GM20431 (cell line): ENCODE measurements at regions not wholly inside any gene's neighbourhood (a gene's known extent, or its start where the extent isn't known, plus 50 kb on each side); places are given as distances from the start of the nearest gene placed in this dataset.

Source experiments
- in situ Hi-C: fragments of 300-500 bp; cut with MseI, MboI; formaldehyde crosslinking; loops from one replicate; pipeline ENCODE4 v1.15.0; 2020; ENCODE audit warnings: low sequenced_read_pairs; ENCODE audit not compliant: unreplicated experiment

DNA sequence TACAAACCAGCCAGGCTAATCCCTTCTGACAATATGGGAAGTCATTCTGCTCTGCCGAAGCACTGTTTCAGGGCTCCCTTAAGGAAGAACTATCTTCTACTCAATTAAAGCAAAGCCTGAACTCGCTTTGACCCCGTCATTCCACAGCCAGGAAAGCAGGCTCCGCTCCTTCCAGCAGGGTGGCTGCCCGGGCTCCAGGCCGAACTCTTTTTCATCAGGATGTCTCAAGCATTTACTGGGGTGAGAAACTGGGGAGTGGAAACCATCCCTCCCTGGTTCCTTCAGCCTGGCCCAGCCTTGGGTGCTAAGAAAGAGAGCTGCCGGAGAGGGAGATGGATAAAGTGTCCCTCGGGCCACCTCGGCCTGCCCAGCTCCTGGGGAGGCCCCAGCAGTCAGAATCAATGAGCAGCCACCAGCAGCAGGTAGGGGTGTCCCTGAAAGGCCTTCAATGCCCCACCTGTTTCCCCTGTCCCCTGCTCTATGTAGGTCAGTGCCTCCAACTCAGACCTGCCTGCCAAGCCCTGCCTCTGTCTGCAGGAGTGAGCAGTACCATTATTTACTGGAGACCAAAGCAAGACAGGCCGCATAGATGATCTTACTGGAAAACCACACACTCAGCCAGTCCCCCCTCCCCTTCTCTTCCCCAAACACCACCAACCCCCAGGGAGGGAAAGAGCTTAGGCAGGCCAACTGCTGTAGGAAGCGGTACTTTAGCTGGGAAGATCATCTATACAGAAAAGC lies 225.6 kb upstream of the TLE3 start:
- in situ Hi-C loops, result no loop called here

DNA sequence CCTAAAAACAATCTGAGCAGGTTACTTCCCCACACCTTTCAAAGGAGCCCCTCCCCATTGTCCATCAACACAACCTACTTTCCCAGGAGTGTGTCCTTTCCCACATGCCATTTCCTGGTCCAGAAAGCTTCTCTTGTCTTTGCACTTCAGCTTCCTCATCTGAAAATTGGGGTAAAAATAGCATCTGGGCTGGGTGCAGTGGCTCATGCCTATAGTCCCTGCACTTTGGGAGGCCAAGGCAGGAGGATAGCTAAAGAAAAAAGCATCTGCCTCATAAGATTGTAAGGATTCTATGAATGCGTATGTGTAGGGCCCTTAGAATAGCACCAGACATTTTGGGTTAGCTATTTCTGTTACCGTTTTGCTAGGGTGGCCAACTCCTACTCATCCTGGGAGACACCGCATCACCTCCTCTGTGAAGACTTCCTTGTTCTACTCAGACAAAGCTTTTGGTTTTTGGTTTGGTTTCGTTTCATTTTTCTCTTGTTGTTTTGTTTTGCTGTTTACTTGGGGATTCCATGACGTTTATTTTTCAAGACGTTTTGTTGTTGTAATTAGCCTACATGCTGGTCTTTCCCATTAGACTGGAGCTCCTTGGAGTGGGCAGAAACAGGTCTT lies 224.4 kb upstream of the TLE3 start:
- in situ Hi-C loops, result no loop called here

- in situ Hi-C loops, result no loop called here
These were observed 223.6 kb upstream of the TLE3 start for GRCh38 chr15:70321172-70321819.

DNA sequence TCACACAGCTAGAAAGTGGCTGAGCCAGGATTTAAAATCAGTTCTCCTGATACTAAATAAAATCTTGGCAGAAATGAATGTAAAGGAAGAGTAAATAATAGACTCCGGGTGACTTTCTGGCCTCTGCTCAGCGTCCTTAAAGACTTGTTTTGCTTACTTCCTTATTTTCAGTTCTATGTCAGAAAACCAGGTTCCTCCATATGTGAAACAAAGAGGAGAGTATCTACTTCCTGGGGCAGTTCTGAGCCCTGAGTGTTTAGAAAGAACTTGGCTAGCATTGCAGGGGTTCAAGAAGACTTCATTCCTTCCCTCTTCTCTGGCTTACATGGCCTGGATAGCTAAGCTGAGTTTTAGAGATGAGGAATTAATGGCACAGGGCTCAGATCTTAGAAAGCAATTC lies 222.8 kb upstream of the TLE3 start:
- in situ Hi-C loops, result no loop called here

- in situ Hi-C loops, result no loop called here
These were observed 222.4 kb upstream of the TLE3 start for GRCh38 chr15:70320077-70320476.

GRCh38 chr15:70319466-70319865 lies 221.7 kb upstream of the TLE3 start:
- in situ Hi-C loops, result no loop called here

DNA sequence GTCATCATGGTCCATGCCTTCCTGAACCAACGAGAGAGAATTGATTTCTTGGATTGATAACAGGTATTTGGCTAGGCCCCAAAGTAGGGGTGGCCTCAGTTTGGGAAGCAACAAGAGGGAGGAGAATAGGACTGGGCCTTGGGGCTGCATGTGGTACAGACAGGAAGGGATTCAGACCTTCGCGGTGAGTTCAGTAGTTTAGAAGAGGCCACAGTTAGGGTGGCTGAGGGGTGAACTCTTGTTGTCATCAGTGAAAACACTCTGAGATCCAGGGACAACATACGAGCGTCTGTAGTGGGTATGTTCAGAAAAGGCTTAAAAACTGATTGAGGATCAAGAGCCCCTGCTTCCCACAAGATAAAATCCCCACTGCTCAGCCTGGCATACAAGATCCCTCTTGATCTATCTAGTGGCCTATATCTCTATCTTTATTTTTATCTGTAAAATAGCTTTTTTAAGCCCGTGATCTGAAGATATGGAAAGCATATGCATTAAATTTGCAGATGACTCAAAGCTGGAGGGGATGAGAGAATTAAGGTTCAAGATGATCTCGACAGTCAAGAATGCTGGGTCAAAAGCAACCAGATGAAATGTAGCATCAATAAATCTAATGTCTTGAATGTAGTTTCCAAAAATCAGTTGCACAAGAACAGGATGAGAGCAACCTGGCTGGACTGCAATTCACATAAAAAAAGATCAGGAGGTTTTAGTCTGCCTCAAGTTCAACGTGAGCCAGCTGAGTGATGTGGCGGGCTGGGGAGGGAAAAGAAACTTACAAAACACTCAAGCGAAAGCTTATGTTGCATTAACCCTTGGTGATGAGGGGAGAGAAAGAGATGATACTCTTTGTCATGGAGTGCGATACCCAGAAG lies 221.1 kb upstream of the TLE3 start:
- in situ Hi-C loops, result no loop called here

DNA sequence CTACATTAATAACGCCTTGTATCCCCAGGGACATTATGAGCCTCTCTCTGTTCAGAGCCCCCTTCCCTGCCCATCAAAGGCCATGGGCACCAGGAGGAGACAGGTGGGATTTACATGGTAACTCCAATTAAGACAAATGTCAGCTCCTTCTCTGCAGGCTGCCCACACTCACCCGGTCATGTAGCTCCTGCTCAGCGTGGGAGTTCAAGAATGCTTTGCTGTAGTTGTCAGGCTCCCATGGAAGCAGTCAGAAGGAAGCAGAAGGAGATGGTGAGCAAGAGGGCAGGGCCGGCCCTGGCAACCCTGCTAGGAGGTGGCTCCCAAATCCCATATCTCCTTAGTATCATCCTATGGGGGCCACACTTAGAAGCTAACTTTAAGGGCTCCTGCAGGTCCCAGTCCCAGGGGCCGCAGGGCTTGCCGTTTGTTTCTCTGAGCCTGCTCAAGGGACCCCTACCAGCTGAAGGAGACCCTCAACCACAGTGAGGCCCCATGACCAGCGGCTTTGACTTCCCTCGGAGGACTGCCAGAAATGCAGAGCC lies 218.4 kb upstream of the TLE3 start:
- in situ Hi-C loops, result no loop called here

DNA sequence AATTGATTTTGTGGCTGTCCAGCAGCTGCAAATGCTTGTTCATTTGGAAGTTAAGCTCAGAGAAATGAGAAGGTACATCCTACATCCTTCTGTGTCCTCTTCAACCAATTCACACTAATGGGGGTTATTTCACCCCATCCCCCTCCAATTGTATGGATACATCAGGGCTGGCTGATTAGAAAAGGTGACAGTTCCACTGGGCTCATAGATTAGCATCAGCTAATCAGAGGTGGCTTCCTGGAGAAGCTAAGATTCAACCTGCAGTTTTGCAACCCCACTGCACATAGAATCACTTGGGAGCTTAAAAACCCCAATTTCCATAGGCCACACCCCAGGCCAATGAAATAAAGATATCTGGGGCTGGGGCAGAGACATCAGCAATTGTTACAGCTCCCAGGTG lies 217.7 kb upstream of the TLE3 start:
- in situ Hi-C loops, result no loop called here

GRCh38 chr15:70314688-70315087 lies 217.0 kb upstream of the TLE3 start:
- in situ Hi-C loops, result no loop called here

GRCh38 chr15:70314018-70314354 lies 216.3 kb upstream of the TLE3 start:
- in situ Hi-C loops, result no loop called here

DNA sequence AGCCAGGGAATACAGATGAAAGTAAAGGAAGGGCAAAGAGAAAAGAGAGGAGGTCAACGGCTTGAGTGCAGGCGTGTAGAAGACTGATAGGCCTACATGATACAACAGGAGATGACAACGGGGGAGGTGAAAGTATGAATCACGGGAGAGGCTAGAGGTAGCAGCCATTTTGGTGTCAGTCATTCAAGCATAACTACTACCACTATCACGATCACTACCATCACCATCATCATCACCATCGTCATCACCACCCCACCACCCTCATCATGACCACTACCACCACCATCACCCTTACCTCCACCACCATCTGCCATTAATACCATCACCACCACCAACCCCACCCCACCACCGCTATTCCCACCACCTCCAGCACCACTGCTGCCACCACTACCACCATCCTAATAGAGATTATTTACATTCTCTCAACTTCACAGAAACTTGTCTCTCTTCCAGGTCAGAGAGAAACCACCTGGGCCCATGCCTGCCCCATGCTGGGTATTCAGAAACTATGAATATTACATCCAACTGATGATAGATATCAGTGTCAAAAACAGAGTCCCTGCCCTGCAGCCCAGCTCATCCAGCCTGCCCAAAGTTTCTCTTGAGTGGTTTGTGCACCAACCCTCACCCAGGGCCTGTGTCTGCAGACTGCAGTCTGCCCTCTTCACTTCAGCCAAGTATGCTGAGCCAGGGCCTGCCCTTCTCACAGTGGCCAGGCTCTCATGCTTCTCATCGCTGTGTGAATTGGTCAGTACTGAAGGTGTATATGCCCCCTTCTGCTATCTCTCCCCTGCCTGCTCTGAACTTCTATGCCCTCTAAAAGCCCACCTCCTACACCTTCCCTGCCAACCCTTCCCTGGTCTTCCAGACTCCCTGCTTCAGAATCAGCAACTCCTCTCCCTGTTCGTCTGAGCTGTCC lies 215.6 kb upstream of the TLE3 start:
- in situ Hi-C loops, result no loop called here

DNA sequence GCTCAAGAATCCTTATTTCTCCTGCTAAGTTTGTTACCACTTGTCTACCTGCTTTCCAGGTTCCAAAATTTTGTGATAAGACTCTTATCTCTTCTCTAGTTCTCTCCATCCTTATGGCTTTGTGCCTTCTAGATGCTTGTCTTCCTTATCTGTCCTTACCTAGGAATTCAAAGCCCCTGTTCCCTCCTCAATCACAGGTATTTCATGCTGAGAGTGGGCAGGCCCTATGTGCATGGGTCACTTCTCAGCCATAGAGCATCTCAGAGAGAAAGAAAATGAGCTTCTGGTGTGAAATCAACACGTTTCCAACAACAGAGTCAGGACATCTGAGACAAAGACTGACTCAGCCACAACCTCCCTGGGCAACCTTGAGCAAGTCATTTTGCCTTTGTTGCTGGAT lies 214.1 kb upstream of the TLE3 start:
- in situ Hi-C loops, result no loop called here

- in situ Hi-C loops, result no loop called here
These were observed 212.0 kb upstream of the TLE3 start for GRCh38 chr15:70309716-70310115.

- in situ Hi-C loops, result no loop called here
These were observed 211.2 kb upstream of the TLE3 start for GRCh38 chr15:70308735-70309434.

GRCh38 chr15:70308011-70308734 lies 210.5 kb upstream of the TLE3 start:
- in situ Hi-C loops, result no loop called here

- in situ Hi-C loops, result no loop called here
These were observed 208.9 kb upstream of the TLE3 start for GRCh38 chr15:70306582-70306981.

- in situ Hi-C loops, result no loop called here
These were observed 208.4 kb upstream of the TLE3 start for GRCh38 chr15:70306081-70306480.
